ENCODE measurements at regions not wholly inside any gene's neighbourhood (a gene's known extent, or its start where the extent isn't known, plus 50 kb on each side); places are given as distances from the start of the nearest gene placed in this dataset.
A peak's percentile ranks its signal among the peaks of the same experiment; 100 is the strongest.

DNA sequence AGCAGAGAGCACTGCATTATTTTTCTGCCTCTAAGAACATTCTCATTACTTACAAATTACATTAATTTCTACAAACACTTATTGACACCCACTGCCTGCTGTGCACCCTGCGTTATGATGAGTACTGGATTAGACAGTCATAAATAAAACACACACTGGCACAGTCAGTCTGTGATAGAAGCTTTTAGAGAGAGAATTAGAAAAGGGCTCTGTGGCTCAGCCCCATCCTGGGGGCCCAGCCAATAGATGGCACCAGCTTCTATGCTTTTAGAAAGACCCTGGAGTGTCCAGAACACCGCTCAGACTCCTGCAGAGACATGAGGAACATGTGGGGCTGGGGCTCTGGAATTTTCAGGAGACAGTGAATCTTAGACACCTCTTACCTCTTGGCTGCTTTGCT is 61.0 kb upstream of the RAPGEF1 start:
- TF ChIP-seq CTCF (conservative IDR thresholded peaks at IDR 0.05; ENCODE audit: low read depth in 2 of 2) (0 out of 4 replicates have a peak, but pooled peaks of 1 of the 2 experiments have one; percentile 9), CREB1 (CRISPR knock-in tag; IDR thresholded peaks at IDR 0.05; ENCODE audit: low read depth) (no peak), EZH2phosphoT487 (IDR thresholded peaks at IDR 0.05; ENCODE audit: unreplicated experiment) (no peak), EZH2 (IDR thresholded peaks at IDR 0.05; ENCODE audit: low read depth, unreplicated experiment) (no peak), JUNB (IDR thresholded peaks at IDR 0.05; ENCODE audit: unreplicated experiment) (no peak), POLR2AphosphoS5 (IDR thresholded peaks at IDR 0.05; ENCODE audit: low read depth) (no peak), ZNF114 (CRISPR knock-in tag; IDR thresholded peaks at IDR 0.05) (no peak), STAT1 (IDR thresholded peaks at IDR 0.05; ENCODE audit: unreplicated experiment) (no peak), NANOG (IDR thresholded peaks at IDR 0.05; ENCODE audit: borderline replicate concordance) (no peak)
- TF ChIP-seq, protein P1, sequence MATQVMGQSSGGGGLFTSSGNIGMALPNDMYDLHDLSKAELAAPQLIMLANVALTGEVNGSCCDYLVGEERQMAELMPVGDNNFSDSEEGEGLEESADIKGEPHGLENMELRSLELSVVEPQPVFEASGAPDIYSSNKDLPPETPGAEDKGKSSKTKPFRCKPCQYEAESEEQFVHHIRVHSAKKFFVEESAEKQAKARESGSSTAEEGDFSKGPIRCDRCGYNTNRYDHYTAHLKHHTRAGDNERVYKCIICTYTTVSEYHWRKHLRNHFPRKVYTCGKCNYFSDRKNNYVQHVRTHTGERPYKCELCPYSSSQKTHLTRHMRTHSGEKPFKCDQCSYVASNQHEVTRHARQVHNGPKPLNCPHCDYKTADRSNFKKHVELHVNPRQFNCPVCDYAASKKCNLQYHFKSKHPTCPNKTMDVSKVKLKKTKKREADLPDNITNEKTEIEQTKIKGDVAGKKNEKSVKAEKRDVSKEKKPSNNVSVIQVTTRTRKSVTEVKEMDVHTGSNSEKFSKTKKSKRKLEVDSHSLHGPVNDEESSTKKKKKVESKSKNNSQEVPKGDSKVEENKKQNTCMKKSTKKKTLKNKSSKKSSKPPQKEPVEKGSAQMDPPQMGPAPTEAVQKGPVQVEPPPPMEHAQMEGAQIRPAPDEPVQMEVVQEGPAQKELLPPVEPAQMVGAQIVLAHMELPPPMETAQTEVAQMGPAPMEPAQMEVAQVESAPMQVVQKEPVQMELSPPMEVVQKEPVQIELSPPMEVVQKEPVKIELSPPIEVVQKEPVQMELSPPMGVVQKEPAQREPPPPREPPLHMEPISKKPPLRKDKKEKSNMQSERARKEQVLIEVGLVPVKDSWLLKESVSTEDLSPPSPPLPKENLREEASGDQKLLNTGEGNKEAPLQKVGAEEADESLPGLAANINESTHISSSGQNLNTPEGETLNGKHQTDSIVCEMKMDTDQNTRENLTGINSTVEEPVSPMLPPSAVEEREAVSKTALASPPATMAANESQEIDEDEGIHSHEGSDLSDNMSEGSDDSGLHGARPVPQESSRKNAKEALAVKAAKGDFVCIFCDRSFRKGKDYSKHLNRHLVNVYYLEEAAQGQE (IDR thresholded peaks at IDR 0.05; ENCODE audit: unreplicated experiment): no peak
